ENCODE measurements at regions not wholly inside any gene's neighbourhood (a gene's known extent, or its start where the extent isn't known, plus 50 kb on each side); places are given as distances from the start of the nearest gene placed in this dataset.
"Not testable (repeated sequence)": the region's sequence is repeated elsewhere in the genome, so short reads cannot be mapped to it uniquely, and the experiment has no call there.

DNA sequence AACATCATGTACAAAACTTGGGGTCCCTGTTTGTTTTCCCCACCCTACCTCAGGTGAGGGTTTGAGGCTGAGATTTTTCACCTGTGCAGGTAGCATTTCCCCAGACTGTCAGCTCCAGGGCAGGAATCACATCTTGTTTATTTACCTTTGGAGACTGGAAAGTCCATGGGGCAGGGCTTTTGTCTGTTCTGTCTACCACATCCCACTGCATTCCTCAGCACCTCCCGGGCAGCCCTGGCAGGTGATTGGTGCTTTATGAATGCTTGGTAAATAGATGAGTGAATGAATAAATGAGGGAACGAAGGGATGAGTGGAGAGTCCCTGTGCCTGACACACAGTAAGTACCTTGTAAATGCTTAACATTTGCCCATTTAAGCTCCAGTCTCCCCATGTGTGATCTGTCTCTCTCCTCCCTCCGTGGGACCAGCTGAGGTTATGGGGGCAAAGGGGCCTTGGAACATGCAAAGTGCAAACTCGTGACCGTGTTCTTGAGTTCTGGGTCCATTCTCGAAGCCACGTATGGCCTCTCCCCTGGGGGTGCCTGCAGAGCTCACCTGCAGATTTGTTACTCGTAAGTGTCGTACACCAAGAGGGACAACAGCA, 69.7 kb upstream of the PMEPA1 start:
- peak; percentile 6 for DNase-seq

- no peak for DNase-seq
Observed at GRCh38 chr20:57777911-57778310, 68.1 kb upstream of the PMEPA1 start.

DNA sequence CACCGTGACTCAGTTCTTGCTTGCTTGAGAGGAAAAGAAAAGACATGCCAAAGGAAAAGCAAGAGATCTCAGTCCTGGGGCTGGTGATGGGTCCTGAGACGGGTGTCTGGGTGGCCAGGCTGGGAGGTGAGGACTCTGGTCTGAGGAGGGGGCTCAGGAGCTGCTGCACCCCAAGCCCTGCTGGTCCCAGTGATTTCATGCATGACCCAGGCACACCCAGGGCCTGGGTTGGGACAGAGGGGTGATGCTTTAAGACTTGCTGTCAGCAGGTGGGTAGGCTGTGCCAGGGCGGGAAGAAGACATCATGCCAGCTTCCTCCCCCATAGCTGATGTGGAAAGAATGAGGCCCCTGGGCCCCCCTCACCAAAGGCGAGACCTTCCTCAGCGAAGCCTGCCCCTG, 65.1 kb upstream of the PMEPA1 start:
- peak; percentile 15 for DNase-seq

- peak; percentile 16 for DNase-seq
Observed at GRCh38 chr20:57774111-57774880, 64.5 kb upstream of the PMEPA1 start.

DNA sequence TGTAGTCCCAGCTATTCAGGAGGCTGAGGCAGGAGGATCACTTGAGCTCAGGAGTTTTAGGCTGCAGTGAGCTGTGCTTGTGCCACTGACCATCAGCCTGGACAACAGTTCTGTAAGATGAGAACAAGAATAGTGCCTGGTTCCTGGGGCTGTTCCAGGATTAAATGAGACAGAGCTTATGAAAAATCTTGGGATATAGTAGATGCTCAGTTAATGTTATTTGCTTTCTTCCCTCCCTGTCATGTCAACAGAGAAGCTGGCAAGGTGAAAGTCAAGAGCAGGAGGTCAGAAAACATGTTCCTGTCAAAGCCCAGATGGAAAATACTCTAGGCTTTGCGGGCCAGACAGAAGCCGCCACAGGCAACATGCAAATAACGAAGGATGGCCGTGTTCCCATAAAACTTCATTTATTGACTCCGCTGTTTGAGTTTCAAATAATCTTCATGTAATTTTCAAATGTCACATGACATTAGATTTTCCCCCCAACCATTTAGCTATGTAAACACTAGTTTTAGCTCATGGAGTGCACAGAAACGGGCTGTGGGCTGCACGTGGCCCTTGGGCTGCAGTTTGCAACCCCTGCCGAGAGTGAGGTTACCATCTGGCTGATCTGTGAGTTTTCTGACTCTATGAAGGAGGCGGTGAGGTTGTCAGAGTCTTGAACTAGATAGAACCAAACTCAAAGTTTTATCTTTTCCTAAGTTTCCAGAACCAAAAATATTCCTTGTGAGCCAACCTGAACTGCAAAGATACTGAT, 63.4 kb upstream of the PMEPA1 start:
- peak; percentile 13 for DNase-seq

DNA sequence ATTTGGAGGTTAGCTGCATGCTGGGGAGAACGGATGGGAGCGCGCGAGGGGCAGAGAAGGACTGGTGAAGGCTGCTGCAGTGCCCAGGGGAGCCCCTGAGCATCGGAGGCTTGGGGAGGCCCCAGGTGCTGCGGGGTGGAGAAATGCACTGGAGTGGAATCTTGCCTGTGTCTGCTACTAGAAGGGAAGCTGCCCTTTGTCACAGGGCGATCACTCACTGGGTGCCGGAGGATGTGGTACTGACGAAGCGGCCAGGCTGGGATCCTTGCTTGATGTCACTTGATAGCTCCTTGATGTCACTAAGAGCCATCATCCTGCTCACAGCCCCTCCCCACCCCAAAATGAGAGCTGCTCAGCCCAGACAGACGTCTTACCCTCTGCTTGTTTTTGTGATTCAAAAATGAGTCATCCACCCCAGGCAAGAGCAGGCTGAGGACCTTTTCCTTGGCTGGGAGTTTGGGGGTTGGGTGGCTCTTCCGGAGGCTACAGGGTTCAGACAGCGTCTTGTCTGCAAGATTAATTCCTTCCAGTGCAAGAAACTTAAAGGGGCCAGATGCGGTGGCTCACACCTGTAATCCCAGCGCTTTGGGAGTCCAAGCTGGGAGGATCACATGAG, 62.6 kb upstream of the PMEPA1 start:
- DNase-seq, result peak; percentile 10

- DNase-seq, result peak; percentile 32
Observed at GRCh38 chr20:57770852-57771720, 61.3 kb upstream of the PMEPA1 start.

GRCh38 chr20:57770401-57770800, 60.6 kb upstream of the PMEPA1 start:
- not testable (repeated sequence) for DNase-seq

- peak; percentile 7 for DNase-seq
Observed at GRCh38 chr20:57769756-57770155, 59.9 kb upstream of the PMEPA1 start.

DNA sequence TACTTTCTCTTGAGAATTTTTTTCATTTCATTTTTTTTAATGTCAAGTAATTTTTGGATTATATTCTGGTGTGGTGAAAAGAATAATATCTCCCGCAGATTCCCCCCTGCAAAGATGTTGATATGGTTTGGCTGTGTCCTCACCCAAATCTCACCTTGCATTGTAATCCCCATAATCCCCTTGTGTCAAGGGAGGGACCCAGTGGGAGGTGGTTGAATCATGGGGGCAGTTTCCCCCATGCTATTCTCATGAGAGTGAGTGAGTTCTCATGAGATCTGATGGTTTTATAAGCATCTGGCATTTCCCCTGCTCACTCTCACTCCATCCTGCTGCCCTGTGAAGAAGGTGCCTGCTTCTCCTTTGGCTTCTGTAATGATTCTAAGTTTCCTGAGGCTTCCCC, 58.7 kb upstream of the PMEPA1 start:
- no peak for DNase-seq

DNA sequence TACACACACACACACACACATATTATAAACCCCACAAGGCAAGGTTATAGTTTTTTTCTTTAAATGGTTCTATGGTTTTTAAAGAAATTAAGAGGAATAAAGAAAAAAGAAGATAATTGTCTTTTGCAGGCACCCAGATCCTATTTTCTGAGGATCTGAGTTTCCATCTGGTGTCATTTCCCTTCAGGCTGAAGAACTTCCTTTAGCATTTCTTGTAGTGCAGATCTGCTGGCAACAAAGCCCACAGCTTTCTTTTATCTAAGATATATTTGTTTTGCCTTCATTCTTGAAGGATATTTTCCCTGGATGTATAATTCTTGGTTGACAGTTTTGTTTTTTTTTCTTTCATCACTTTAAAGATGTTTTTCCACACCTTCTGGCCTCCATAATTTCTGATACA, 57.6 kb upstream of the PMEPA1 start:
- DNase-seq, result no peak

DNA sequence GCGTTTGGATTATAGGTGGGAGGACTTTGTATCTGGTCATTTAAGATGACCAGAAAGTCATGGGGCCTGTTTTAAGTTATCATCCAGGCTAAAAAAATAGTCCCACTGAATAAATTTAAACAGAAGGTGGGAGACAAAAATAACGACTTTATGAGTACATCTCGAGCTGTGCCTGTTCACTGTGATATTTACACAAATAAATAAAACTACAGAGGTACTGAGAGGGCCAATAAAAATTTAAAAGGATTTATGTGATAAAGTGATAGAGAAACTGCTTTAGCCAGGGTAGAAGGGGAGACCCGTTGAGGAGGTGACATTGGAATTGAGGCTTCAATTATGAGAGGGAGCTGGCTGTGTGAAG, 53.4 kb upstream of the PMEPA1 start:
- peak; percentile 0 for DNase-seq

DNA sequence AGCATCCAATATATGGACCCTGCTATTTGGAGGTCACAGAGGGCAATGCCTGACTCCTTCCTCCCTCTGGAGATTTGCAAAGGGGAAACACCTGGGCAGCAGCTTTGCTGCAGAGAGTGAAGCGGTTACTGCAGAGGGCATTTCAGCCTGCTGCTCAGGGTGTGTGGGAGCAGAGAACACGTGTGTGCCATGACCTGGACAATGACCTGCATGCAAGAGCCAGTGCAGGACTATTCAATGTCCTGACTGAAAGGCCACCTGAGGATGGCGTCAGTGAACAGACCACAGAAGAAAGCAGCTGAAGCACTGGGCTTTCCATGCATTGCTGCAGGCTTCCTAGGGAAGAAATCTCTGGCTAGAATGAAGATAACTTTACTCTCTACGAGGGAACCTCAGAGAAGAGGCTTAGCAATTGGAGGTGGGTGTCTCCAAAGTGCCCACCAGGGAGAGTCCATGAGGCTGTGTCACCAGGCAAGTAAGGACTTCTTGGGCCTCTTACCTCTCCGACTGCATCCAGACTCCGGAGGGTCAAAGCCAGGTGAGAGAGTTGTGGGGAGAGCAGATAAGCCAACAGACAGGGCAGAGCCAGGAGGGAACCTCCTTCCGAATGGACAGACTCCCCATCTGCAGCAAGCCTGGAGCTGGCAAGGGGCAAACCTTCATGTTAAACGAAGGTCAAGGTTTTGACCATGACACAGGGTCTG, 52.9 kb upstream of the PMEPA1 start:
- DNase-seq, result peak; percentile 30

DNA sequence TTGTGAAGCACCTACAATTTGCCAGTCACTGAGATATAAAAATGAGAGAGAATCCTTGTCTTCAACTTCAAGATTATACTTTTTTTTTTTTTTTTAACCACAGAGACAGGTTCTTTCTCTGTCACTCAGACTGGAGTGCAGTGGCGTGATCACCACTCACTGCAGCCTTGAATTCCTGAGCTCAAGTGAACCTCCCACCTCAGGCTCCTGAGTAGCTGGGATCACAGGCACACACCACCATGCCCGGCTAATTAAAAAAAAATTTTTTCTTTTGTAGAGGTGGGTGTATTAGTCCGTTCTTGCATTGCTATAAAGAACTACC, 51.6 kb upstream of the PMEPA1 start:
- DNase-seq, result peak; percentile 3

DNA sequence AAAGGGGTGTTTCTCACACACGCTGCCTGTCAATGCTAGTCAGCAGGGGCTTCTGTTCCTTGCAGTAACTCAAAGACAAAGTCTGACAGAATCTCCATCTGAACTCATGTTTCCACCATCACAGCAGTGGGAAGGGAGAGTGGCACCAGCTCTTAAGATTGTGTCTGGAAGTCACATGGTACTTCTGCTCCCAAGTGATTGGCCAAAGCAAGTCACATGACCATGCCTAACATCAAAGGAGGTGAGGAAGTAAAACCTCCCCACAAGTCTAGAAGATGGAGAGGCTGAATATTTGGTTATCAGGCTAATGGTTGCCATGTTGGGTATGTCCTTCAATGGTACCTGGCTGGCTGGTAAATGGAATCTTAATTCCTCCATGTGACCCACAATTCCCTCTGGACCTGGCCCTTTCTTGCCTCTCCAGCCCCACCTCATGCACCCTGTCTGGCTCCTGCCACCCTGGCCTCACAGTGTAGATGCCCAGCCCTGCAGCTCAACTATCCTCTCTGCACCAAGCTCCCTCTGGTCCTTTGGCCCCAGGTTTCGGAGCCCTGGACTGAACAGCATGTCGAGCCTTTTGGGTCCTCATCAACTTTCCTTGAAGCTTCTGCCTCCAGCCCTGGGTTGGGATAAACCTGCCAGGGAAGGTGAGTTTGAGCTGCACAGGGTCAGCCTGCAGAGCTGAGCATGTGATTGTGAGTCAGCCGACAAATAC, 51.0 kb upstream of the PMEPA1 start:
- peak; percentile 23 for DNase-seq

DNA sequence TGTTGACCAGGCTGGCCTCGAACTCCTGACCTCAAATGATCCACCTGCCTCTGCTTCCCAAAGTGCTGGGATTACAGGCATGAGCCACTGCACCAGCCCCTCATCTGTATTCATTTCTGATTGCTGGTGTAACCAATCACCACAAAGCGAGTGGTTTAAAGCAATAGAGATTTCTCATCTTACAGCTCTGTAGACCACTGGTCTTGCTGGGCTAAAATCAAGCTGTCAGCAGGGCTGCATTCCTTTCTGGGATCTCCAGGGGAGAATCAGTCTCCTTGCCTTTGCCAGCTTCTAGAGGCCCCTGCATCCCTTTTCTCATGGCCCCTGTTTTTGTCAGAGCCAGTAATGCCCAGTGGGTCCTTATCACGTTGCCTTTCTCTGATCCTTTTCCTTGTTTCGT, 49.9 kb upstream of the PMEPA1 start:
- DNase-seq, result peak; percentile 2
